Fibroblast of pulmonary artery (primary cell): ENCODE measurements at regions not wholly inside any gene's neighbourhood (a gene's known extent, or its start where the extent isn't known, plus 50 kb on each side); places are given as distances from the start of the nearest gene placed in this dataset.

ENCODE experiments used
- DNase-seq: peaks from one replicate; pipeline ENCODE4 v3.0.0-alpha.2; 2010; ENCODE audit warnings: low read depth
- H3K4me3 ChIP-seq: replicated peaks from 2 replicates; pipeline ENCODE4 v1.5.1; 2011; ENCODE audit warnings: low read depth, mild to moderate bottlenecking, control low read depth, low read length, moderate library complexity
- TF ChIP-seq, protein P1 (sequence below): IDR thresholded peaks from 2 replicates; pipeline ENCODE4 v1.5.1; 2011; ENCODE audit warnings: mild to moderate bottlenecking, control low read depth, low read length, inconsistent platforms; ENCODE audit errors: missing control alignments

DNA sequence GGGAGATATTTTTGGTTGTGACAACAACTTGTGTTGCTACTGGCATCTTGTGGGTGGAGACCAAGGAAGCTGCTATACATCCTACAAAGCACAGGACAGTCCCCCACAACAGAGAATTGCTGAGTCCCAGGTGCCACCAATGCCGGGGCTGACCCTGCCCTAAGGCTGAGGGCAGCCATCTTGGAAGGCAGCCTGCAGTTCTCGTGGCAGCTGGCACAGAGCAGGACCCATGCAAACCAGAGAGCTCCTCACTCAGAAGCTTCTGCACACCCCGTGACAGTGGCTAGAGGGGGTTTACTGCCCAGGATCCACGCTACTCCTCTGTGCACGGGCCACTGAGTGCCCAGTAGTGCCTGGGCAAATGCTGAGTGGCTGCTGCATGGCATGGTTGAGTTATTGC is 143.4 kb downstream of the CTTN start:
- no peak overlapping the region for H3K4me3 ChIP-seq
- no peak for DNase-seq
- TF ChIP-seq, protein P1, sequence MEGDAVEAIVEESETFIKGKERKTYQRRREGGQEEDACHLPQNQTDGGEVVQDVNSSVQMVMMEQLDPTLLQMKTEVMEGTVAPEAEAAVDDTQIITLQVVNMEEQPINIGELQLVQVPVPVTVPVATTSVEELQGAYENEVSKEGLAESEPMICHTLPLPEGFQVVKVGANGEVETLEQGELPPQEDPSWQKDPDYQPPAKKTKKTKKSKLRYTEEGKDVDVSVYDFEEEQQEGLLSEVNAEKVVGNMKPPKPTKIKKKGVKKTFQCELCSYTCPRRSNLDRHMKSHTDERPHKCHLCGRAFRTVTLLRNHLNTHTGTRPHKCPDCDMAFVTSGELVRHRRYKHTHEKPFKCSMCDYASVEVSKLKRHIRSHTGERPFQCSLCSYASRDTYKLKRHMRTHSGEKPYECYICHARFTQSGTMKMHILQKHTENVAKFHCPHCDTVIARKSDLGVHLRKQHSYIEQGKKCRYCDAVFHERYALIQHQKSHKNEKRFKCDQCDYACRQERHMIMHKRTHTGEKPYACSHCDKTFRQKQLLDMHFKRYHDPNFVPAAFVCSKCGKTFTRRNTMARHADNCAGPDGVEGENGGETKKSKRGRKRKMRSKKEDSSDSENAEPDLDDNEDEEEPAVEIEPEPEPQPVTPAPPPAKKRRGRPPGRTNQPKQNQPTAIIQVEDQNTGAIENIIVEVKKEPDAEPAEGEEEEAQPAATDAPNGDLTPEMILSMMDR: no peak

DNA sequence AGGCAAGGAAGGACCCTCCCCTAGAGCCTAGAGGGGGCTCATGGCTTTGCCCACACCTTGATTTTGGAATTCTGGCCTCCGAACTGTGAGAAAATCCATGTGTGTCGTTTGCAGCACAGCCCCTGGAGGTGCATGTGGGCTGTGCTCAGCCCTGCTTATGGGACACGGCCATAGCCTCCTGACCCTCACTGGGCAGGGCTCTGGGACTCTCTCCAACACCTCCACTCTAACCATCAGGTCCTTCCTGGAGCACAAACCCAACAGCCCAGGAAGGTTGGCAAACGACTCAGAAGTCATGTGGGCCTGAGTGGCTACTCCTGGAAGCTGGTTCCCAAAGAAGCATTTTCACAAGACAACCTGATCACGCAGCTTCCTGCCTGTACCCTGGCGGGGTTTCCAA is 144.1 kb downstream of the CTTN start:
- TF ChIP-seq, protein P1: no peak
- no peak for DNase-seq
- H3K4me3 ChIP-seq: no peak overlapping the region

- TF ChIP-seq, protein P1: no peak
- DNase-seq: no peak
- H3K4me3 ChIP-seq: no peak overlapping the region
Measured at GRCh38 chr11:70542811-70543210, 144.5 kb downstream of the CTTN start.

GRCh38 chr11:70543611-70544010 is 145.3 kb downstream of the CTTN start:
- no peak for DNase-seq
- no peak overlapping the region for H3K4me3 ChIP-seq
- TF ChIP-seq, protein P1: no peak

GRCh38 chr11:70544067-70544773 is 145.9 kb downstream of the CTTN start:
- no peak for DNase-seq
- TF ChIP-seq, protein P1: no peak
- H3K4me3 ChIP-seq: no peak overlapping the region

DNA sequence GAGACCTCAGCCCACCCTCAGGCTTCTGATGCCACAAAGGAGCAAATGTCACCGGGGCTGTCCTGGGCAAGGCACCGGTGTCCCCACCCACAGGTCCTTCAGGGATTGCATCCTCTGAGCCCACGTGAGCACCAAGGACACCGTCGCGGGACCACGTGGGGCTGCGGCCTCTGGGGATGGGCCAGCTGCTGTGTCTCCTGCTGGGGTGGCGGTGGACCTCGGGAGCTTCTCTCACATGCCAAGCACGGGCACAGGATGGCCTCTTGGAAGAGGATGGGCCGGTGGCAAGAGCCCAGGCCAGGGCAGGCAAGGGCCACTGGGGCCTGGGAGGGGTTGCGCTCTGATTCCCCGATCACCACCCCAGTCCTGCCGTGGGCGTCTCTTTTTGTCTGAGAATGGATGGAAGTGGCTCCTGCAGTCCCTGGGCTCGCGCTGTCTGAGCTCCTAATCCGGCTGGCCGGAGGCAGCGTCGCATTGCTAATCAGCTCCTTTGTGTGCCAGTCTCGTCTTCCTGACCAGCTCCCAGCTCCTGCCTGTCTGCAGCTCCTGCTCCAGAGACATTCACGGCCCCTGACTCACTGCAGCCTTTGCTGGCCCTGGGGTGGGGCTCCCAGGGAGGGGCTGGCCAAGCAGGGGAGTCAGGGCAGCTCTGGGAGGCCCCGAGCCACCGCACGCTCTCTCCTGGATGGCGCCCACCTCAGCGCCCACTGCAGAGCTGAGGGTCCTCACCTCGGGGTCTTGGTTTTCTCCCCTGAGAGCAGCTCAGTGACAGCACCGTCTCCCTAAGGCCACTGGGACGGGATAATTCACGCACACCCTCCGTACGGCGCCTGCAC is 146.7 kb downstream of the CTTN start:
- H3K4me3 ChIP-seq: no peak overlapping the region
- TF ChIP-seq, protein P1: no peak
- DNase-seq: no peak

GRCh38 chr11:70545610-70545912 is 147.2 kb downstream of the CTTN start:
- no peak overlapping the region for H3K4me3 ChIP-seq
- TF ChIP-seq, protein P1: no peak
- no peak for DNase-seq
